Peyer's patch (tissue), 4 donors: ENCODE measurements at regions not wholly inside any gene's neighbourhood (a gene's known extent, or its start where the extent isn't known, plus 50 kb on each side); places are given as distances from the start of the nearest gene placed in this dataset.

Source experiments
- POLR2A ChIP-seq, 2 donors: fragments of 450-650 bp; IDR thresholded peaks; one replicate each; pipeline ENCODE4 v1.5.1; 2017; ENCODE audit warnings: antibody characterized with exemption in 2 of 2, mild to moderate bottlenecking in 2 of 2, moderate library complexity in 2 of 2
- TF ChIP-seq, protein P1 (sequence below), 6 experiments: fragments of 450-650 bp in 4 of 6; fragments of 200-600 bp in 2 of 6; sonication (generic) in 1 of 6; IDR thresholded peaks; one replicate each; pipeline ENCODE4 v1.5.1; 2017 to 2019; ENCODE audit warnings: antibody characterized with exemption in 6 of 6, mild to moderate bottlenecking in 3 of 6, moderate library complexity in 1 of 6

GRCh38 chr1:54480525-54480848 lies 67.5 kb upstream of the ACOT11 start:
- TF ChIP-seq, protein P1, sequence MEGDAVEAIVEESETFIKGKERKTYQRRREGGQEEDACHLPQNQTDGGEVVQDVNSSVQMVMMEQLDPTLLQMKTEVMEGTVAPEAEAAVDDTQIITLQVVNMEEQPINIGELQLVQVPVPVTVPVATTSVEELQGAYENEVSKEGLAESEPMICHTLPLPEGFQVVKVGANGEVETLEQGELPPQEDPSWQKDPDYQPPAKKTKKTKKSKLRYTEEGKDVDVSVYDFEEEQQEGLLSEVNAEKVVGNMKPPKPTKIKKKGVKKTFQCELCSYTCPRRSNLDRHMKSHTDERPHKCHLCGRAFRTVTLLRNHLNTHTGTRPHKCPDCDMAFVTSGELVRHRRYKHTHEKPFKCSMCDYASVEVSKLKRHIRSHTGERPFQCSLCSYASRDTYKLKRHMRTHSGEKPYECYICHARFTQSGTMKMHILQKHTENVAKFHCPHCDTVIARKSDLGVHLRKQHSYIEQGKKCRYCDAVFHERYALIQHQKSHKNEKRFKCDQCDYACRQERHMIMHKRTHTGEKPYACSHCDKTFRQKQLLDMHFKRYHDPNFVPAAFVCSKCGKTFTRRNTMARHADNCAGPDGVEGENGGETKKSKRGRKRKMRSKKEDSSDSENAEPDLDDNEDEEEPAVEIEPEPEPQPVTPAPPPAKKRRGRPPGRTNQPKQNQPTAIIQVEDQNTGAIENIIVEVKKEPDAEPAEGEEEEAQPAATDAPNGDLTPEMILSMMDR (IDR thresholded peaks at IDR 0.05) = no peak
- TF ChIP-seq POLR2A (IDR thresholded peaks at IDR 0.05) = no peak
